ENCODE measurements at regions not wholly inside any gene's neighbourhood (a gene's known extent, or its start where the extent isn't known, plus 50 kb on each side); places are given as distances from the start of the nearest gene placed in this dataset.

- TF ChIP-seq POLR2A (IDR thresholded peaks at IDR 0.05; ENCODE audit: low read depth, low read length) (no peak), CHD1 (IDR thresholded peaks at IDR 0.05; ENCODE audit: low read depth, low read length) (no peak), FOS (IDR thresholded peaks at IDR 0.05; ENCODE audit: low read depth, low read length) (no peak), MAZ (IDR thresholded peaks at IDR 0.05; ENCODE audit: borderline replicate concordance, low read depth, low read length) (no peak), BHLHE40 (IDR thresholded peaks at IDR 0.05; ENCODE audit: low read depth, low read length) (no peak), RCOR1 (IDR thresholded peaks at IDR 0.05; ENCODE audit: insufficient replicate concordance, low read length) (no peak), MXI1 (IDR thresholded peaks at IDR 0.05; ENCODE audit: borderline replicate concordance, low read depth, low read length) (no peak), NFE2L2 (IDR thresholded peaks at IDR 0.05; ENCODE audit: low read depth, low read length) (no peak), MAFK (IDR thresholded peaks at IDR 0.05; ENCODE audit: low read depth, low read length) (no peak), CEBPB (IDR thresholded peaks at IDR 0.05; ENCODE audit: low read depth, low read length) (no peak), SMC3 (IDR thresholded peaks at IDR 0.05; ENCODE audit: low read depth, low read length) (no peak), RFX5 (IDR thresholded peaks at IDR 0.05; ENCODE audit: low read depth, low read length) (no peak), RAD21 (IDR thresholded peaks at IDR 0.05; ENCODE audit: low read length) (no peak), ELK1 (IDR thresholded peaks at IDR 0.05; ENCODE audit: borderline replicate concordance, low read depth, low read length) (no peak), USF2 (IDR thresholded peaks at IDR 0.05; ENCODE audit: low read depth, low read length) (no peak), CTCF (conservative IDR thresholded peaks at IDR 0.05; ENCODE audit: low read depth, low read length) (no peak)
- POLR2A ChIA-PET (ENCODE audit: unreplicated experiment) = no interaction called here
These were observed 176.0 kb upstream of the KCND2 start for GRCh38 chr7:120097020-120097419.

More at GRCh38 chr7:120097020-120097419, 176.0 kb upstream of the KCND2 start:
- Histone ChIP-seq H4K91ac (ENCODE audit: insufficient read depth, low read depth, low read length) (no peak overlapping the region), H3K27me3 (ENCODE audit: control insufficient read depth, insufficient read depth, low read length) (no peaks in the 10 kb centered on the region), H2BK20ac (ENCODE audit: low read depth, low read length) (no peak overlapping the region), H3K23ac (ENCODE audit: low read depth, low read length) (no peak overlapping the region), H3K4me3 (ENCODE audit: insufficient read depth, low read depth, low read length) (no peak overlapping the region), H3K9me3 (ENCODE audit: control insufficient read depth, insufficient read depth, low read length) (no peaks in the 10 kb centered on the region), H4K8ac (ENCODE audit: low read depth in 2 of 2, low read length in 2 of 2) (no peak overlapping the region), H2AFZ (replicated peaks; ENCODE audit: low read length, poor library complexity) (no peak overlapping the region), H3K79me1 (ENCODE audit: low read depth in 1 of 2, low read length in 2 of 2) (no peaks in the 10 kb centered on the region), H3K56ac (ENCODE audit: extremely low read depth, insufficient read depth, low read length) (no peak overlapping the region), H3K4ac (ENCODE audit: low read depth, low read length) (no peak overlapping the region), H3K4me2 (ENCODE audit: low read depth, low read length) (no peak overlapping the region), H3K4me1 (ENCODE audit: control insufficient read depth, insufficient read depth, low read length) (no peaks in the 10 kb centered on the region), H3K9ac (ENCODE audit: low read depth, low read length) (no peak overlapping the region), H3K18ac (ENCODE audit: low read depth, low read length) (no peak overlapping the region), H2AK5ac (ENCODE audit: low read depth, low read length) (no peak overlapping the region), H2AK9ac (replicated peaks; ENCODE audit: low read depth, low read length, poor library complexity) (no peak overlapping the region), H3K36me3 (ENCODE audit: control insufficient read depth, insufficient read depth, low read length) (no peaks in the 10 kb centered on the region), H2BK5ac (ENCODE audit: low read depth, low read length, poor library complexity, severe bottlenecking) (no peak overlapping the region), H3K9me1 (ENCODE audit: insufficient read depth, low read length) (no peaks in the 10 kb centered on the region), H2BK120ac (ENCODE audit: low read depth, low read length) (no peak overlapping the region), H2BK15ac (ENCODE audit: low read depth, low read length) (no peak overlapping the region), H3K27ac (ENCODE audit: insufficient read depth, low read length) (no peak overlapping the region), H4K5ac (ENCODE audit: low read depth, low read length) (no peak overlapping the region), H4K20me1 (ENCODE audit: insufficient read depth, low read length) (no peaks in the 10 kb centered on the region), H3K14ac (replicated peaks; ENCODE audit: low read depth, low read length) (no peak overlapping the region)
- CTCF ChIA-PET = no interaction called here
- intact Hi-C loops (cut with micrococcal nuclease) (no loop called here), in situ Hi-C loops (cut with MboI; ENCODE audit: low sequenced_read_pairs) (no loop called here), dilution Hi-C loops (cut with HindIII; ENCODE audit: low sequenced_read_pairs, unreplicated experiment) (no loop called here)
- ATAC-seq (ENCODE audit: low read depth) (no peak), DNase-seq (no peak)
- BruUV-seq (replicated peaks) = no TSS peak
- no CpG with 5 or more reads among the region's 2 CpGs for WGBS, 2 experiments (ENCODE audit: extremely low coverage in 2 of 2, insufficient read length in 1 of 2)

Measured in IMR-90 (cell line).